ENCODE measurements at regions not wholly inside any gene's neighbourhood (a gene's known extent, or its start where the extent isn't known, plus 50 kb on each side); places are given as distances from the start of the nearest gene placed in this dataset.

DNA sequence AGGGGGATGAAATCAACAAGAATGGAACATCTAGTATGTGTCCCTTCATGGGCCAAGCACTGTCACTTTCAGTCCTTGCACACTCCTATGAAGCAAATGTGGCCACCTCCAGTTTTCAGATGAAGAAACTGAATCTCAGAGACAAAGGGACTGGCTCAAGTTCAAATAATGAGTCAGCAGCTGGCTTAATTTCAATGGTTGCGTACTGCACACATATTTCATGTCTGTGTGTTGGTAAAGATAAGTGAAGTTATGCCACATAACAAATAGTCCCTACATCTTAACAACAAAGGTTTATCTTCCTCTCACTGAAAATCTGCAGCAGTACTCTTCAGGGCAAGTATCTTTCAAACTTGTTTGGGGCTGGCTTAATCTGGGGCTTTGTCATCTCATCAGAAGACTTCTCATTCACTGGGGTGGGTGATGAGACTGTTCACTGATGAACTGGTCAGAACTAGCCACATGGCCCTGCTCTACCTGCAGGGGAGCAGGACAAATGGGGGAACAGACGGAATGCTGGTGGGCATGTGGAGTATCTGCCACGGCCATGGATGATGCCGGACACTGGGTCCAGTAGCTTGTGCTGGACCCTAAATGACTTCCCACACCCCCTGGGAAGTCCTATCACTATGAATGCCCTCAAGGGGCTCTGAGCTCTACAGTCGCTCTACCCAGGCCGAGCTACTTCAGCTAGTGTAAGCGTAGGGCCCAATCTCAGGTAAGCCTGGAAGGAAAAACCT, 263.2 kb downstream of the CYP26B1 start:
- Mint-ChIP-seq H3K9me3 (no peaks in the 10 kb centered on the region), H3K4me3 (no peak overlapping the region), H3K4me1 (ENCODE audit: low read depth) (no peaks in the 10 kb centered on the region), H3K27ac (no peak overlapping the region), H3K27me3 (peaks cover 4% of the 10 kb centered on the region), H3K36me3 (ENCODE audit: low read depth) (no peaks in the 10 kb centered on the region)
- intact Hi-C loops (cut with micrococcal nuclease), result no loop called here
- ATAC-seq (no peak), DNase-seq (no peak)
- TF ChIP-seq, protein P1, sequence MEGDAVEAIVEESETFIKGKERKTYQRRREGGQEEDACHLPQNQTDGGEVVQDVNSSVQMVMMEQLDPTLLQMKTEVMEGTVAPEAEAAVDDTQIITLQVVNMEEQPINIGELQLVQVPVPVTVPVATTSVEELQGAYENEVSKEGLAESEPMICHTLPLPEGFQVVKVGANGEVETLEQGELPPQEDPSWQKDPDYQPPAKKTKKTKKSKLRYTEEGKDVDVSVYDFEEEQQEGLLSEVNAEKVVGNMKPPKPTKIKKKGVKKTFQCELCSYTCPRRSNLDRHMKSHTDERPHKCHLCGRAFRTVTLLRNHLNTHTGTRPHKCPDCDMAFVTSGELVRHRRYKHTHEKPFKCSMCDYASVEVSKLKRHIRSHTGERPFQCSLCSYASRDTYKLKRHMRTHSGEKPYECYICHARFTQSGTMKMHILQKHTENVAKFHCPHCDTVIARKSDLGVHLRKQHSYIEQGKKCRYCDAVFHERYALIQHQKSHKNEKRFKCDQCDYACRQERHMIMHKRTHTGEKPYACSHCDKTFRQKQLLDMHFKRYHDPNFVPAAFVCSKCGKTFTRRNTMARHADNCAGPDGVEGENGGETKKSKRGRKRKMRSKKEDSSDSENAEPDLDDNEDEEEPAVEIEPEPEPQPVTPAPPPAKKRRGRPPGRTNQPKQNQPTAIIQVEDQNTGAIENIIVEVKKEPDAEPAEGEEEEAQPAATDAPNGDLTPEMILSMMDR (IDR thresholded peaks at IDR 0.05), result no peak
- CTCF ChIA-PET, result interaction anchor here (1.2 kb wide), 1 partner anchor 39 kb away, joined by 3 read pairs; no protein-coding TSS in a partner anchor
- POLR2A ChIA-PET, result no interaction called here

DNA sequence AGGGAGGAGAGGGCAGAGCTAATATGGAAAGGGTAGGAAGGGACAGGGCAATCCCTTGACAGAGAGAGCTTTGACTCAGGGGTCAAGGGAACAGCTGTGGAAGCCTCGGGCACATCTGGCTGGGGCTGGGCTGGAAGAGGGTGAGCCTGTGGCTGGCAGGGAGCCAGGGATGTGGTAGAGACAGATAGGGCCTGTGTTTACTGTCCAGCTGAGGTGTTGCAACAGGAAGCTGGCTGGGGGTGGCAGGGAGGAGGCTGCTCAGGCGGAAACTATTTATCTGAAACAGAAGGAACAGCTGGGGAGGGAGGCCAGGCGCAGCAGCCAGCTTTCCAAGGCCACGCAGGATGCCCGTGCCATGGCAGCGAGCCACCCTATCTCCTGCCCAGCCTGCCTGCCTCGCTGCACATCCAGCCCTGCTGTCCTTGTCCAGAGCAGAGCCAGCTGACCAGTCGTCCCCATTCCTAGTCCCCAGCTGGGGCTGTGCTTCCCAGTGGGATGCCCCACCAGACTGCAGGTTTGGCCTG, 264.7 kb downstream of the CYP26B1 start:
- Mint-ChIP-seq H3K27ac (no peak overlapping the region), H3K4me1 (ENCODE audit: low read depth) (no peaks in the 10 kb centered on the region), H3K9me3 (no peaks in the 10 kb centered on the region), H3K36me3 (ENCODE audit: low read depth) (no peaks in the 10 kb centered on the region), H3K27me3 (peaks cover 4% of the 10 kb centered on the region), H3K4me3 (no peak overlapping the region)
- intact Hi-C loops (cut with micrococcal nuclease), result no loop called here
- ATAC-seq (no peak), DNase-seq (no peak)
- CTCF ChIA-PET, result no interaction called here
- TF ChIP-seq, protein P1 (IDR thresholded peaks at IDR 0.05), result no peak
- POLR2A ChIA-PET, result no interaction called here

DNA sequence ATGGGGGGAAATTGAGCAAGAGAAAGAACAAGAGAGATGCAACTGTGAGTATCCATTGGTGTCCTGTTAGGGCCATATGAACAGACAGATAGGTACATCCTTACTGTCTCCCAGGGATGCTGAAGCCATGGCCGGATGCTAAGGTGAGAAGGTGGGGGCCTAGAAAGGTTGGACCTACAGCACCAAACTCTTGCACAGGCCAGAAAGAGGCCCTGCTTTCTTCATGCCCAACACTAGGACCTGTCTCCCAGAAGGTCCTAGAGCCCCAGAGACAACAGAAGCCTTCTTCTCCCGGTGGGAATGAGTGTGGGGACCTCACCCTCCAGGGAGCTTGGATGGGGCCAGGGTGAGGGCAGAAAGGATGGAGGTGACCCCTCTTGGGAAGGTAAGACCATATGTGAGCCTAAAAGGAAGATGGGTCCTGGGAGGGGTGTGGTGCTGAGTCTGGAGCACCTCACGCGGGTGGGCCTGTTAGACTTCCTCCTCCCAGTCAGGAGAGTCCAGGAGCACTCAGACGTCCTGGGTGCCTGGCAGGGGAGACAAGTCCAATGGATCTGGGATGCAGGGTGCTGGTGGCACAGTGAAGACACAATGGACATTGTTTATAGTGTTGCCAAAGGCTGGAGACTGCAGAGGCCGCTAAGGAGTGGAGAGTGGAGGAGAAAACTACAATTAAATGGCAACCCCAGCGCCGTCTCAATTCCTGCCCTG, 265.3 kb downstream of the CYP26B1 start:
- intact Hi-C loops (cut with micrococcal nuclease), result no loop called here
- Mint-ChIP-seq H3K9me3 (no peaks in the 10 kb centered on the region), H3K27me3 (peaks cover 4% of the 10 kb centered on the region), H3K4me3 (no peak overlapping the region), H3K4me1 (ENCODE audit: low read depth) (no peaks in the 10 kb centered on the region), H3K27ac (no peak overlapping the region), H3K36me3 (ENCODE audit: low read depth) (no peaks in the 10 kb centered on the region)
- DNase-seq (no peak), ATAC-seq (no peak)
- TF ChIP-seq, protein P1 (IDR thresholded peaks at IDR 0.05), result no peak
- CTCF ChIA-PET, result no interaction called here
- POLR2A ChIA-PET, result no interaction called here

DNA sequence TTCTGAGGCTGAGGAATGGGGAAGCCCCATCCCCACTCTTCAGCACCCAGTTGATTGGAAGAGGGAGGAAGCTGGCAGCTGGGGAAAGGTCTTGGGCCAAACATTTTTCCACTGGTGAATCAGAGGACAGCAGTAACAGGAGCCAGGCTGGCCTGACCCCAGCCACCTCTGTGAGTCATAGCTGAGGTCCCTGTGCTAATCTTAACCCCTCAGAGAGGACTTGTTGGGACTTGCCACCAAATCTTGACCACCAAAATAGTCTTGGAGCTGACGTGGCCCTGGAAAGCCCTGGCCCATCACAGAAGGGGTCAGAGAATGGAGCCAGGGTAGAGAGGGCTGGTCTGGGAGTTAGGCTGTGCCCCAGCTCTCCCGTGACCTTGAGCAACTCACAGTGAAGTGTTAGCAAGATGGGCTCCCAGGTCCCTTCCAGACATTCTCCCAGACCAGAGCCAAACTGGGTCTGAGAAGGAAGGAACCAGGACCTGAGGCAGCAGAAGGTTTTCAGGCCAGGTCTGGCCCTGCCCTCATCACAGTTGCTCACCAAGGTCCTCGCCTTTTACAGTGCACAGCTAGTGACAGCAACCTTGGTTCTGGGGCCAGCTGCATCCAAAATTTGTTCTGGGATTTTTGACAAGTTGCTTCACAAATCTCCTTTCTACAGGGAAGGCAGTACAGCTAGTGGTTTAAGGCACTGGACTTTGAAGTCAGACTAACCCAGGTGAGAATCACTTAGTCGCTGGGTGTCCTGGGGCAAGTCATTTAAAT, 266.6 kb downstream of the CYP26B1 start:
- TF ChIP-seq, protein P1 (IDR thresholded peaks at IDR 0.05), result no peak
- intact Hi-C loops (cut with micrococcal nuclease), result no loop called here
- CTCF ChIA-PET, result interaction anchor here (0.5 to 0.9 kb wide), 2 partner anchors 10 to 43 kb away, joined by 3 read pairs; no protein-coding TSS in a partner anchor
- POLR2A ChIA-PET, result interaction anchor here (0.6 kb wide), 1 partner anchor 11 kb away, joined by 3 read pairs; no protein-coding TSS in a partner anchor
- ATAC-seq, result no peak
- DNase-seq, result no peak
- Mint-ChIP-seq H3K4me1 (ENCODE audit: low read depth) (no peaks in the 10 kb centered on the region), H3K27me3 (no peaks in the 10 kb centered on the region), H3K36me3 (ENCODE audit: low read depth) (no peaks in the 10 kb centered on the region), H3K9me3 (no peaks in the 10 kb centered on the region), H3K4me3 (no peak overlapping the region), H3K27ac (no peak overlapping the region)
